GF-D8 (cell line): ENCODE measurements at regions not wholly inside any gene's neighbourhood (a gene's known extent, or its start where the extent isn't known, plus 50 kb on each side); places are given as distances from the start of the nearest gene placed in this dataset.
"Not testable (repeated sequence)": the region's sequence is repeated elsewhere in the genome, so short reads cannot be mapped to it uniquely, and the experiment has no call there.

Experiments used
- DNase-seq: peaks from one replicate; lab custom pipeline; 2025; lab: John Stamatoyannopoulos, UW

GRCh38 chr12:16854465-16854864 lies 248.5 kb upstream of the LMO3 start:
- DNase-seq = no peak

GRCh38 chr12:16849473-16849872 lies 243.5 kb upstream of the LMO3 start:
- DNase-seq = no peak

DNA sequence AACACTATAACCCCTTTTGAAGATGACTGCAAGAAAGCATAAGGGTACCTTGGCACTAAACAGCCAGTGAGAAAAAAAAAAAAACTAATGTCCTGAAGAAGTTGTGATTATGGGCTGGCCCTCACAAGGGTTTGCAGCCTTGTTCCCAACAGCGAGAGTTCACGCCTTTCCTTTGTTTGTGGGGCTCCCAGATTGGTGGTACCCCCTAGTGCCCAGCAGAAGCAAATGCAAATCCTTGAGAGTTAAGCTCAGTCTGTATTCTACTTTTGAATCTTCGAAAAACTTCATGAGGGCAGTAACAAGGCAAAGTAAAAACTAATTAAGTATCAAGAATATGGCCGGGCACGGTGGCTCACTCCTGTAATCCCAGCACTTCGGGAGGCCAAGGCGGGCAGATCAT lies 238.9 kb upstream of the LMO3 start:
- no peak for DNase-seq

DNA sequence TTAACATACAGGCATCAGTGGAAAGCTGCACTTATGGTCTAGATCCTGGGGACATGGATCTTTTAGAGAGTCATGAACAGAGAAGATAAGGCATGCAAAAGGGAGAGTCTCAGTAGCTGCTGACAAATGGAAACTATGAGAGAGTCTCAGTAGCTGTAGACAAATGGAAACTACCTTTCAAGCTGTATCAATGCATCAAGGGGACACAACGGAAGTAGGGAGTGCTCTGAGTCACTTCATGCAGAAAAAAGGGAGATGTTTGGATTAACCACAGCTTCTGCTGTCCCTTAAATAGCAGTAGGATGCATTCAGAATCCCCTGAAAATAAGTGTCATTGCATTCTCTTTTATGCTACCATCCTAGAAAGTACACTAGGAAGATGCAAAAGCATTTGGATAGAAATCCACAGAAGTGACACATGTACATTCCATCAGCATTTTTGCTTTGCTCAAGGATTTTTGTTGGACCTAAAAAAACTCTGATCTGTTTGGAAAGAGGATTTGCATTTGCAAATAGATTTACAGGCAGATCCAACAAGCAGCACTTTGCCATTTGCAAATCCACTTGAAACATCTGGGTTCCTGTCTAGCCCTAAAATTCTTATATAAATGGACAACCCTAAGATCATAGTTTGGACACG lies 227.5 kb upstream of the LMO3 start:
- no peak for DNase-seq

- no peak for DNase-seq
Observed at GRCh38 chr12:16828891-16829290, 222.9 kb upstream of the LMO3 start.

GRCh38 chr12:16807731-16808130 lies 201.8 kb upstream of the LMO3 start:
- no peak for DNase-seq

DNA sequence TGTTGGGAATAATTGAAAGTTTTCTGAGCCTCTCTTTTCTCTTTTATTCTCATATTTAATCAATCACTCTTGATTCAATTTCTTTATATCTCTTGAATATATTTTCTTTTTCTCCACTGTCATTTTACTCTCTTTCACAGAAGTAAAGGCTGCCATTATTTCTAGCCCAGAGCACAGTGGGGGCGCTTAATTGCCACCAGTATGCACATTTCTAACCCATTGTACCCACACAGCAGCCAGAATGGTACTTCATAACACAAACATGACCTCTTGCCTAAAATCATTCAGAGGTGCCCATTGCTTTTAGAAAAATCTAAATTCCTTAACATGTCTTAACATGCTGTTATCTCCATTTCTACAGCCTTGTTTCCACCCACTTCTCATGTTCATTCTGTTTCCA lies 190.2 kb upstream of the LMO3 start:
- DNase-seq = no peak

- DNase-seq = no peak
Observed at GRCh38 chr12:16789204-16789790, 183.3 kb upstream of the LMO3 start.

GRCh38 chr12:16788506-16789203 lies 182.7 kb upstream of the LMO3 start:
- DNase-seq = no peak

DNA sequence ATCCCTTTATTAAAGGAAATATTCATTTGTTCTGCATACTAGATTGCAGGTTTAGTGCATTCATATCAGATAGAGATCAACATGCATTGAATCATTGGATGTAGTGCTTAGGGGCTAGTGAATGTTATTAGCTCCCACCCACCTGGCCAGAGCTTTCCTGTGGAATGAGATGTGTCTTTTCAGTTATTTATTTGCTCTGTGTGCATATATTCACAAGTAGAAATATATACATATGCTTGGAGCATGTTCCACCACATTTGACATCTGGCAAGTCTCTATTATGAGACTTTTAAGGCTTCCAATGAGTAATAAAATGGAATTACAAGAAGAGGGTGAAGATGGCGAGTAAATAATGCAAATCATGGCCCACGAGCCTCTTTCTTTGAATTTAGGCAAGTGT lies 180.0 kb upstream of the LMO3 start:
- DNase-seq = no peak

GRCh38 chr12:16785524-16785923 lies 179.6 kb upstream of the LMO3 start:
- no peak for DNase-seq

DNA sequence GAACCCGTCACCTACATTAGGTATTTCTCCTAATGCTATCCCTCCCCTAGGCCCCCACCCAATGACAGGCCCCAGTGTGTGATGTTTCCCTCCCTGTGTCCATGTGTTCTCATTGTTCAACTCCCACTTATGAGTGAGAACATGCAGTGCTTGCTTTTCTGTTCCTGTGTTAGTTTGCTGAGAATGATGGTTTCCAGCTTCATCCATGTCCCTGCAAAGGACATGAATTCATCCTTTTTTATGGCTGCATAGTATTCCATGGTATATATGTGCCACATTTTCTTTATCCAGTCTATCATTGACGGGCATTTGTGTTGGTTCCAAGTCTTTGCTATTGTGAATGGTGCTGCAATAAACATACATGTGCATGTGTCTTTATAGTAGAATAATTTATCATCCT lies 163.2 kb upstream of the LMO3 start:
- not testable (repeated sequence) for DNase-seq

DNA sequence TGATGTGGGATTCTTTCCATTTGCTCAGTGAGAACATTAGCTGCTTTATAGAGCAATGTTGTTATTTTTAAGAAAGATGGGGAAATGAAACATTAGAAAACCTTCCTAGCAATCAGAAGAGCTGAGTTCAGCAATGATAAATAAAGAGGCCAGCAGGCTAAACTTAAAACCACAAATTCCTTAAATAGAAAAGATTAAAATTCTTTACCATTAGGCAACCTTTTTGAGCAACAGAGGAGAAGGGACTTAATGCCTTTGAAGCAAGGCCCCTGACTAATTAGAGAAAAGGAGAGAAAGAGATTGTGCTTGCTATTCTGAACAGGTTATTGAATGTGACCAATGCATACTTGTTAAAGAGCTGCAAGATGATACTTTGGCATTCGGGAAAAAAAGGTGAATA lies 160.8 kb upstream of the LMO3 start:
- DNase-seq = no peak

GRCh38 chr12:16763901-16764300 lies 157.9 kb upstream of the LMO3 start:
- no peak for DNase-seq

DNA sequence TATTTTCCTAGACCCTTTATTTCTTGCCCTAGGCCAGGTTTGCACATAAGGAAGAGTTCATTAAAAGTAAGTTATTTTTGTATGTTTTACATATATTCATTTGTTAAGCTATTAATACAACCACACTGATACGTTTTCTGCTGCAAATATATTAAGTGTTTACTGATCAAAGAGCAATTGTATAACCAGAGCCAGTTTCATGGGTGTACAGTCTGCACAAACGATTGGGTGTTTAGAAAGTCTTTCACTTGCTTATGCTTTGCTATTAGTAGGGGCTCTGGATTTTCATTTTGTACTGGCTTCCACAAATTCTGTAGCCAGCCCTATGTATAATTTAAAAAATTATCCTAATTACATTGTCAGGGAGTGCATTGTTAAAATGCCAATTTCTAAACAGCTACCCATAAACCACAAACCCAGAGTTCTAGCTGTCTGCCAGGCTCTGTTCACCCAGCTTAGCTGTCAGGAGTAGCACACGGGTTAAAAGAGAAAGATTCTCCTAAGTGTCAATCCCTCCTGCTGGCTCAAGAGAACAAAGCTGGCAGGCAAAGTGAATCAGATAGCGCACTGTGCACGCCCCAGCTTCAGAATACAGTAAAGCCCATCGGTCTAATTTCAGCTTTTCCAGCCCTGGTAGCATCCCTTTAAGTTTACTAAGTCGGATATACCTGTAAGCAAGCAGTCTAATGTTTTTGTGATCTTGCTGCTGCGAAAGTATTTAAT lies 151.0 kb upstream of the LMO3 start:
- DNase-seq = no peak

DNA sequence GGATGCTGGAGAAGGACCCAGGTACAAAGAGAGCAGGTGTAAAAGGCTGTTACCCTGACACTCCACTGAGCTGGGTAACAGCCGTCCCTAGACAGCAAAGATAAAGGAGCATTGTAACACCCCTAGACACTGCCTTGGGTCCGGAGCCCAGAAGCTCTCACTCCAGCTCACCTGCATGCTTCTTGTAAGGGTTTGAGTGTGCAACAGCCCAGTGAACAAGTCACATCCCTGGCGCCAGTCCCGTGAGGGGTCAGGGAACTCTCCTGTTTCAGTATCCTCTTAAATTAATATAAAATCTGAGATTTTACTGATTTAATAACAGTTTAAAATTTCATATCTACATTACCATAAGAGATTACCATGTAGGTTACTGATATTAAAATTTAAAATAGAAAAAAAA lies 124.8 kb upstream of the LMO3 start:
- DNase-seq = no peak

DNA sequence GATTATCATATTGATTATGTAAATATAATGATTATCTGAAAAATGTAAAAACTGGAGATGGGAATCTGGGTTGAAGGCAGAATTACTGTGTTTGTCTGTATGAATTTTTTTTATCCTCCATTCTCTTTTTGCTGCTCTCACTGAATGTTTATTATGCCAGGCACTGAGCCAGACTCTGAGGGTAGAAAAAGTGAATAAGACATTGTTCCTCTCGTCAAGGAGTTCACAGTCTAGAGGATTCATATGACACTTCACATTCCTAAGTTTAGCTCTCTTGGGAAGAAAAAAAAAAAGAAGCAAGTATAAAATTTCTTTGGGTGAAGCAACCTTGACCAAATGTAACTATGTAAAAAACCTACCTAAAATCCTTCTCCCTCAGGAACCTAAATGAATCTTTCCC lies 120.9 kb upstream of the LMO3 start:
- no peak for DNase-seq

GRCh38 chr12:16719713-16720416 lies 113.9 kb upstream of the LMO3 start:
- DNase-seq = no peak

GRCh38 chr12:16716928-16717327 lies 111.0 kb upstream of the LMO3 start:
- no peak for DNase-seq

DNA sequence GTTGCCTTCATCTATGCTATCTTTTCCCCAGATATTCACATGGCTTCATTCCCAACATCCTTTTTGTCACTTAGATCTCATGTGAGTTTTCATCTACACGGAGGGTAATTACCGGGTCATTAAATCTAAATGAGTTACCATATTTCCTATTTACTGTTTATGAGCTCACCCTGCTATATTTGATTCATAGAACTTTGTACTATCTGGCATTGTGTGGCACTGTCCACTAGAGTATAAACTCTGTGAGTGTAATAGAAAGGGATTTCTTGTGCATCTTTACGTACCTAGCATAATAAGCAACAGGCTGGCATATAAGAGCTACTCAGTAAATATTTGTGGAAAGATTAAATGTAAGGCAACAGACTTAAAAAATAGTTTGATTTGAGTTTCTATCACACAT lies 86.1 kb upstream of the LMO3 start:
- no peak for DNase-seq

DNA sequence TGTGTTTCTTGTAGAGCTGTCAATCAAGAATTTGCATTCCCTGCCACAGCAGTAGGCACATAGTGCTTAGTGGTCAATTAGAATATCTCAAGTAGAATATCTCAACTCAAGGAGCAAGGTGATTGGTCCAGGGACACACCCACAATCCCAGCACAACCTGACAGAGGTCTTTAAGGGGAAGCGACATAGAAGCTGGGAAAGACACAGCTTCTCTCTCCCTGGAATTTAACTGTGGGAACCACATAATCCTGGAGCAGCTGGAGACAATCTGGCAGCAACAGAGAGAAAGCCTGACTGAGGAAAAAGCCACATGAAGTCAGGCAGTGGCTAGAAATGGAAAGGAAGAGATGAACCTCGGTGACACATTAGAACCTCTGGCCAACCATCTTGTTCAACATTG lies 85.7 kb upstream of the LMO3 start:
- no peak for DNase-seq

- DNase-seq = no peak
Observed at GRCh38 chr12:16688200-16688599, 82.2 kb upstream of the LMO3 start.
